Caco-2 (cell line): ENCODE measurements at regions not wholly inside any gene's neighbourhood (a gene's known extent, or its start where the extent isn't known, plus 50 kb on each side); places are given as distances from the start of the nearest gene placed in this dataset.

Experiments used
- BruUV-seq: library from RNA; stranded (reverse); fragments of 400-500 nt; replicated peaks from 2 replicates; lab custom pipeline; 2021; lab: Mats Ljungman, UMichigan
- CTCF ChIA-PET: fragments of 300-600 bp; sonication (Branson Sonifier 250); formaldehyde crosslinking; loops from one replicate; lab custom pipeline; 2022; ENCODE audit warnings: antibody characterized with exemption; lab: Charles Lee
- POLR2A ChIA-PET: fragments of 300-600 bp; sonication (Branson Sonifier 250); formaldehyde crosslinking; loops from one replicate; lab custom pipeline; 2022; ENCODE audit warnings: antibody characterized with exemption; lab: Charles Lee
- DNase-seq, 2 experiments: peaks; one replicate each; pipeline versions ENCODE4 v3.0.0 to v3.0.0-alpha.2; 2020 to 2022
- H3K27me3 ChIP-seq: replicated peaks from 2 replicates; pipeline ENCODE4 v1.6.0; 2011; ENCODE audit warnings: low read length; ENCODE audit not compliant: control insufficient read depth, insufficient read depth
- H3K36me3 ChIP-seq: 2 replicates; pipeline ENCODE4 v1.5.1; 2011; ENCODE audit warnings: low read length; ENCODE audit not compliant: control insufficient read depth, insufficient read depth
- H3K4me1 ChIP-seq: fragments of 250-450 bp; sonication (Bioruptor Pico); 2 replicates; pipeline ENCODE4 v1.5.1; 2020; ENCODE audit warnings: mild to moderate bottlenecking
- H3K4me3 ChIP-seq: 2 replicates; pipeline ENCODE4 v1.5.1; 2011; ENCODE audit warnings: low read depth, mild to moderate bottlenecking, control low read depth, low read length
- H3K9me3 ChIP-seq: fragments of 250-450 bp; sonication (Bioruptor Pico); 2 replicates; pipeline ENCODE4 v1.5.1; 2020; ENCODE audit warnings: mild to moderate bottlenecking, moderate library complexity
- H3K27ac Mint-ChIP-seq: one replicate; pipeline ENCODE4 v1.8.0; 2022; ENCODE audit warnings: mixed read lengths; ENCODE audit not compliant: unreplicated experiment
- H3K27me3 Mint-ChIP-seq: one replicate; pipeline ENCODE4 v1.8.0; 2022; ENCODE audit warnings: mixed read lengths; ENCODE audit not compliant: insufficient read depth, unreplicated experiment
- H3K36me3 Mint-ChIP-seq: one replicate; pipeline ENCODE4 v1.8.0; 2022; ENCODE audit warnings: mild to moderate bottlenecking, mixed read lengths; ENCODE audit not compliant: insufficient read depth, unreplicated experiment
- H3K4me1 Mint-ChIP-seq: one replicate; pipeline ENCODE4 v1.8.0; 2022; ENCODE audit warnings: low read depth, mixed read lengths; ENCODE audit not compliant: unreplicated experiment
- H3K4me3 Mint-ChIP-seq: one replicate; pipeline ENCODE4 v1.8.0; 2022; ENCODE audit warnings: mild to moderate bottlenecking, moderate library complexity, mixed read lengths; ENCODE audit not compliant: unreplicated experiment
- H3K9me3 Mint-ChIP-seq: one replicate; pipeline ENCODE4 v1.8.0; 2022; ENCODE audit warnings: mixed read lengths; ENCODE audit not compliant: unreplicated experiment
- CTCF ChIP-seq, 2 experiments: fragments of 200-600 bp in 1 of 2; IDR thresholded peaks; 1 replicate in 1 of 2; 2 replicates in 1 of 2; pipeline versions ENCODE4 v1.5.1 to v1.8.0; 2011 to 2022; ENCODE audit warnings: antibody characterized with exemption in 1 of 2, control low read depth in 1 of 2, inconsistent platforms in 1 of 2, low read depth in 1 of 2, low read length in 1 of 2, mild to moderate bottlenecking in 1 of 2, moderate library complexity in 1 of 2; ENCODE audit not compliant: insufficient read depth in 1 of 2, severe bottlenecking in 1 of 2, unreplicated experiment in 1 of 2
- intact Hi-C: fragments of 100-400 bp; cut with micrococcal nuclease; formaldehyde crosslinking; loops from one replicate; pipeline ENCODE4 v1.10.0; 2022; ENCODE audit not compliant: unreplicated experiment

GRCh38 chr5:171614971-171615653 lies 170.5 kb upstream of the SMIM23 start:
- Histone ChIP-seq H3K36me3 (no peaks in the 10 kb centered on the region), H3K4me1 (no peaks in the 10 kb centered on the region), H3K9me3 (no peaks in the 10 kb centered on the region), H3K4me3 (no peak overlapping the region), H3K27me3 (no peaks in the 10 kb centered on the region)
- intact Hi-C loops, result no loop called here
- BruUV-seq, result no TSS peak
- ChIA-PET POLR2A (interaction anchor here (0.5 kb wide), 1 partner anchor 37 kb away, joined by 3 read pairs; no protein-coding TSS in a partner anchor), CTCF (interaction anchor here (0.7 kb wide), 1 partner anchor 574 kb away, joined by 3 read pairs; no protein-coding TSS in a partner anchor)
- H3K27ac Mint-ChIP-seq, result no peak overlapping the region
- no peaks in the 10 kb centered on the region for H3K36me3 Mint-ChIP-seq
- no peaks in the 10 kb centered on the region for H3K9me3 Mint-ChIP-seq
- H3K27me3 Mint-ChIP-seq, result peaks cover 15% of the 10 kb centered on the region
- TF ChIP-seq CTCF (IDR thresholded peaks at IDR 0.05; ENCODE audit: insufficient read depth in 1 of 2, low read depth in 1 of 2, low read length in 1 of 2, severe bottlenecking in 1 of 2, unreplicated experiment in 1 of 2), result no peak
- peak in 1 of 2 experiments; percentile 57 for DNase-seq
- H3K4me3 Mint-ChIP-seq, result no peak overlapping the region
- no peaks in the 10 kb centered on the region for H3K4me1 Mint-ChIP-seq

GRCh38 chr5:171615705-171616640 lies 169.6 kb upstream of the SMIM23 start:
- Histone ChIP-seq H3K4me1 (no peaks in the 10 kb centered on the region), H3K9me3 (no peaks in the 10 kb centered on the region), H3K4me3 (no peak overlapping the region), H3K27me3 (no peaks in the 10 kb centered on the region), H3K36me3 (no peaks in the 10 kb centered on the region)
- DNase-seq, result no peak
- POLR2A ChIA-PET, result interaction anchor here (0.5 kb wide), 1 partner anchor 36 kb away, joined by 3 read pairs; no protein-coding TSS in a partner anchor
- peaks cover 14% of the 10 kb centered on the region for H3K27me3 Mint-ChIP-seq
- CTCF ChIA-PET, result interaction anchor here (0.7 kb wide), 1 partner anchor 573 kb away, joined by 3 read pairs; no protein-coding TSS in a partner anchor
- no peak overlapping the region for H3K27ac Mint-ChIP-seq
- no peak for TF ChIP-seq CTCF (IDR thresholded peaks at IDR 0.05; ENCODE audit: insufficient read depth in 1 of 2, low read depth in 1 of 2, low read length in 1 of 2, severe bottlenecking in 1 of 2, unreplicated experiment in 1 of 2)
- intact Hi-C loops, result no loop called here
- H3K9me3 Mint-ChIP-seq, result no peaks in the 10 kb centered on the region
- no TSS peak for BruUV-seq
- H3K36me3 Mint-ChIP-seq, result no peaks in the 10 kb centered on the region
- no peaks in the 10 kb centered on the region for H3K4me1 Mint-ChIP-seq
- no peak overlapping the region for H3K4me3 Mint-ChIP-seq

- BruUV-seq, result no TSS peak
- Mint-ChIP-seq H3K4me3 (no peak overlapping the region), H3K27ac (no peak overlapping the region), H3K36me3 (no peaks in the 10 kb centered on the region), H3K9me3 (no peaks in the 10 kb centered on the region), H3K27me3 (peaks cover 16% of the 10 kb centered on the region), H3K4me1 (no peaks in the 10 kb centered on the region)
- ChIA-PET POLR2A (no interaction called here), CTCF (no interaction called here)
- no peaks in the 10 kb centered on the region for H3K9me3 ChIP-seq
- no peak for TF ChIP-seq CTCF (IDR thresholded peaks at IDR 0.05; ENCODE audit: insufficient read depth in 1 of 2, low read depth in 1 of 2, low read length in 1 of 2, severe bottlenecking in 1 of 2, unreplicated experiment in 1 of 2)
- no peaks in the 10 kb centered on the region for H3K4me1 ChIP-seq
- H3K27me3 ChIP-seq, result no peaks in the 10 kb centered on the region
- intact Hi-C loops, result no loop called here
- H3K36me3 ChIP-seq, result no peaks in the 10 kb centered on the region
- no peak overlapping the region for H3K4me3 ChIP-seq
- no peak for DNase-seq
Observed at GRCh38 chr5:171617266-171617665, 168.4 kb upstream of the SMIM23 start.
